RCC 7860 (cell line): ENCODE measurements at regions not wholly inside any gene's neighbourhood (a gene's known extent, or its start where the extent isn't known, plus 50 kb on each side); places are given as distances from the start of the nearest gene placed in this dataset.
"Not testable (repeated sequence)": the region's sequence is repeated elsewhere in the genome, so short reads cannot be mapped to it uniquely, and the experiment has no call there.

ENCODE experiments used
- DNase-seq: peaks from one replicate; pipeline ENCODE4 v3.0.0-alpha.2; 2015; ENCODE audit warnings: low spot score
- FAIRE-seq: peaks from 2 replicates; lab custom pipeline; 2012; peaks lifted over from hg19 to GRCh38; lab: Jason Lieb, UNC

- DNase-seq (no peak), FAIRE-seq (no peak)
Measured at GRCh38 chr3:166461626-166462025, 624.4 kb upstream of the BCHE start.

GRCh38 chr3:166457382-166457781 lies 620.2 kb upstream of the BCHE start:
- FAIRE-seq (no peak), DNase-seq (no peak)

- FAIRE-seq (no peak), DNase-seq (peak; percentile 36)
Measured at GRCh38 chr3:166456286-166456685, 619.1 kb upstream of the BCHE start.

- FAIRE-seq, result peak; percentile 26
Measured at GRCh38 chr3:166455744-166456143, 618.5 kb upstream of the BCHE start.

GRCh38 chr3:166453478-166453877 lies 616.3 kb upstream of the BCHE start:
- FAIRE-seq, result no peak
- no peak for DNase-seq

More at GRCh38 chr3:166455744-166456143, 618.5 kb upstream of the BCHE start:
- DNase-seq, result peak; percentile 78

GRCh38 chr3:166451997-166452396 lies 614.8 kb upstream of the BCHE start:
- DNase-seq (no peak), FAIRE-seq (no peak)

GRCh38 chr3:166447513-166447912 lies 610.3 kb upstream of the BCHE start:
- FAIRE-seq (no peak), DNase-seq (no peak)

GRCh38 chr3:166446986-166447385 lies 609.8 kb upstream of the BCHE start:
- no peak for DNase-seq

GRCh38 chr3:166446291-166446690 lies 609.1 kb upstream of the BCHE start:
- DNase-seq (peak; percentile 9), FAIRE-seq (no peak)

More at GRCh38 chr3:166446986-166447385, 609.8 kb upstream of the BCHE start:
- no peak for FAIRE-seq

- FAIRE-seq, result no peak
- no peak for DNase-seq
Measured at GRCh38 chr3:166445865-166446264, 608.6 kb upstream of the BCHE start.

GRCh38 chr3:166444756-166445155 lies 607.5 kb upstream of the BCHE start:
- DNase-seq, result no peak
- FAIRE-seq, result no peak

GRCh38 chr3:166444336-166444735 lies 607.1 kb upstream of the BCHE start:
- DNase-seq (peak; percentile 40), FAIRE-seq (no peak)

- FAIRE-seq, result no peak
- no peak for DNase-seq
Measured at GRCh38 chr3:166435469-166436057, 598.3 kb upstream of the BCHE start.

GRCh38 chr3:166433060-166433459 lies 595.8 kb upstream of the BCHE start:
- FAIRE-seq (no peak), DNase-seq (no peak)

GRCh38 chr3:166425900-166426611 lies 588.8 kb upstream of the BCHE start:
- DNase-seq, result no peak
- FAIRE-seq, result no peak

- FAIRE-seq (no peak), DNase-seq (no peak)
Measured at GRCh38 chr3:166425021-166425420, 587.8 kb upstream of the BCHE start.

- not testable (repeated sequence) for DNase-seq, FAIRE-seq
Measured at GRCh38 chr3:166423824-166424513, 586.7 kb upstream of the BCHE start.

- FAIRE-seq (no peak), DNase-seq (no peak)
Measured at GRCh38 chr3:166422556-166422955, 585.3 kb upstream of the BCHE start.

- no peak for FAIRE-seq
Measured at GRCh38 chr3:166420071-166420470, 582.8 kb upstream of the BCHE start.

GRCh38 chr3:166405896-166406295 lies 568.7 kb upstream of the BCHE start:
- no peak for FAIRE-seq
- DNase-seq, result no peak

More at GRCh38 chr3:166420071-166420470, 582.8 kb upstream of the BCHE start:
- DNase-seq, result no peak

GRCh38 chr3:166405465-166405864 lies 568.2 kb upstream of the BCHE start:
- FAIRE-seq (no peak), DNase-seq (no peak)

- no peak for FAIRE-seq
- no peak for DNase-seq
Measured at GRCh38 chr3:166390303-166390702, 553.1 kb upstream of the BCHE start.
